Lower lobe of right lung (tissue), 2 donors: ENCODE measurements at regions not wholly inside any gene's neighbourhood (a gene's known extent, or its start where the extent isn't known, plus 50 kb on each side); places are given as distances from the start of the nearest gene placed in this dataset.

ENCODE experiments used
- ATAC-seq, 2 donors: fragments of 200-7000 bp; cut with Tn5 transposase; one replicate each; pipeline ENCODE4 v1.9.1; 2020 to 2022; ENCODE audit warnings: mild to moderate bottlenecking in 2 of 2, moderate library complexity in 2 of 2
- DNase-seq: peaks from one replicate; pipeline ENCODE4 v3.0.0-alpha.2; 2020
- H3K27ac ChIP-seq: fragments of 200-600 bp; one replicate; pipeline ENCODE4 v1.8.0; 2022
- H3K27me3 ChIP-seq: fragments of 200-600 bp; one replicate; pipeline ENCODE4 v1.8.0; 2022; ENCODE audit warnings: low read depth
- H3K36me3 ChIP-seq: fragments of 200-600 bp; one replicate; pipeline ENCODE4 v1.8.0; 2022; ENCODE audit warnings: mild to moderate bottlenecking
- H3K4me1 ChIP-seq: fragments of 200-600 bp; one replicate; pipeline ENCODE4 v1.8.0; 2022
- H3K4me3 ChIP-seq: fragments of 200-600 bp; one replicate; pipeline ENCODE4 v1.8.0; 2022; ENCODE audit warnings: mild to moderate bottlenecking
- H3K9me3 ChIP-seq: fragments of 200-600 bp; one replicate; pipeline ENCODE4 v1.8.0; 2022
- intact Hi-C: fragments of 100-400 bp; cut with DNase I; formaldehyde crosslinking; loops from one replicate; pipeline ENCODE4 v1.11.0; 2022
- TF ChIP-seq, protein P1 (sequence below): fragments of 200-600 bp; IDR thresholded peaks from one replicate; pipeline ENCODE4 v1.8.0; 2022; ENCODE audit warnings: antibody characterized with exemption, mild to moderate bottlenecking
- donor health status: DM: no; HTN: yes; CAD: no; lungs with severe emphysema.

- no peak overlapping the region for H3K4me3 ChIP-seq
- DNase-seq (no peak), ATAC-seq (no peak)
- no peak overlapping the region for H3K27ac ChIP-seq
- H3K9me3 ChIP-seq: no peaks in the 10 kb centered on the region
- no peaks in the 10 kb centered on the region for H3K27me3 ChIP-seq
- intact Hi-C loops: no loop called here
- H3K36me3 ChIP-seq: no peaks in the 10 kb centered on the region
- TF ChIP-seq, protein P1, sequence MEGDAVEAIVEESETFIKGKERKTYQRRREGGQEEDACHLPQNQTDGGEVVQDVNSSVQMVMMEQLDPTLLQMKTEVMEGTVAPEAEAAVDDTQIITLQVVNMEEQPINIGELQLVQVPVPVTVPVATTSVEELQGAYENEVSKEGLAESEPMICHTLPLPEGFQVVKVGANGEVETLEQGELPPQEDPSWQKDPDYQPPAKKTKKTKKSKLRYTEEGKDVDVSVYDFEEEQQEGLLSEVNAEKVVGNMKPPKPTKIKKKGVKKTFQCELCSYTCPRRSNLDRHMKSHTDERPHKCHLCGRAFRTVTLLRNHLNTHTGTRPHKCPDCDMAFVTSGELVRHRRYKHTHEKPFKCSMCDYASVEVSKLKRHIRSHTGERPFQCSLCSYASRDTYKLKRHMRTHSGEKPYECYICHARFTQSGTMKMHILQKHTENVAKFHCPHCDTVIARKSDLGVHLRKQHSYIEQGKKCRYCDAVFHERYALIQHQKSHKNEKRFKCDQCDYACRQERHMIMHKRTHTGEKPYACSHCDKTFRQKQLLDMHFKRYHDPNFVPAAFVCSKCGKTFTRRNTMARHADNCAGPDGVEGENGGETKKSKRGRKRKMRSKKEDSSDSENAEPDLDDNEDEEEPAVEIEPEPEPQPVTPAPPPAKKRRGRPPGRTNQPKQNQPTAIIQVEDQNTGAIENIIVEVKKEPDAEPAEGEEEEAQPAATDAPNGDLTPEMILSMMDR: no peak
- H3K4me1 ChIP-seq: no peaks in the 10 kb centered on the region
Measured at GRCh38 chr5:164071671-164072070, 566.3 kb downstream of the MAT2B start.

DNA sequence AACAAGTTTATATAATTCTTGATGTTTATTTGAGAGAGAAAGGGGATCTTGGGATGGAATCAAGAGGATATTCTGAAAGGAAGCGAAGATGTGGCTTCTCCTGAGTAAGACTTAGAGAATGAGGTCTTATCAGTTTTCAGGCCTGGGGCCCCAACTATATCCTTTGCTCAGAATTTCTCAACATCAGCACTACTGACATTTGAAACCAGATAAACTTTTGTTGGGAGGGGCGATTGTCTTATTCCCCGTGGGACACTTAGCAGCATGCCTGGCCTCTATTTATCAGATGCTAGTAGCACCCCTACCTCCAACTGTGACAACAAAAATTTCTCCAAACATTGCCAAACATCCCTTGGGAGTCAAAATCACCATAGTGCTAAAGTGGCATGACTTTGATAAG, 567.7 kb downstream of the MAT2B start:
- ATAC-seq: no peak
- H3K36me3 ChIP-seq: no peaks in the 10 kb centered on the region

GRCh38 chr5:164076556-164076955, 571.1 kb downstream of the MAT2B start:
- no peak overlapping the region for H3K27ac ChIP-seq
- H3K27me3 ChIP-seq: no peaks in the 10 kb centered on the region
- no peak for DNase-seq
- no peak for ATAC-seq
- no peaks in the 10 kb centered on the region for H3K36me3 ChIP-seq
- no peak overlapping the region for H3K4me3 ChIP-seq
- intact Hi-C loops: no loop called here
- no peaks in the 10 kb centered on the region for H3K9me3 ChIP-seq
- TF ChIP-seq, protein P1: no peak
- no peaks in the 10 kb centered on the region for H3K4me1 ChIP-seq

More for the DNA sequence above, 567.7 kb downstream of the MAT2B start:
- Histone ChIP-seq H3K9me3 (no peaks in the 10 kb centered on the region), H3K27me3 (no peaks in the 10 kb centered on the region), H3K4me1 (no peaks in the 10 kb centered on the region), H3K4me3 (no peak overlapping the region), H3K27ac (no peak overlapping the region)
- TF ChIP-seq, protein P1: no peak
- intact Hi-C loops: no loop called here
- no peak for DNase-seq

DNA sequence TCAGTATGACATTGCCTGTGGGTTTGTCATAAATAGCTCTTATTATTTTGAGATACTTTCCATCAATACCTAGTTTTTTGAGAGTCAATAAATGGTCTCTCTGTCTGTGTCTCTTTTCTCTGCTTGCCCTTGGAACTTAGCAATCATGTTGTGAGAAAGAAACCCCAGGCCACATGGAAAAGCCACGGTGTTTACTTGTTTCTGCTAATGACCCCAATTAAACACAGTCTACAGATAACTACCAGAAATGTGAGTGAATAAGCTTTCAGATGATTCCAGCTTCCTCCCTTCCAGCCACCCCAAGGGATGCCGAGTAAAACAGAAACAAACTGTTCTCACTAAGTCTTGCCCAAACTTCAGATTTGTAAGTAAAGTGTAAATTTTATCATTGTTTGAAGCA, 584.9 kb downstream of the MAT2B start:
- Histone ChIP-seq H3K4me3 (no peak overlapping the region), H3K27me3 (no peaks in the 10 kb centered on the region), H3K4me1 (no peaks in the 10 kb centered on the region), H3K9me3 (no peaks in the 10 kb centered on the region), H3K36me3 (no peaks in the 10 kb centered on the region), H3K27ac (no peak overlapping the region)
- ATAC-seq: no peak
- TF ChIP-seq, protein P1: no peak
- DNase-seq: no peak
- intact Hi-C loops: no loop called here

DNA sequence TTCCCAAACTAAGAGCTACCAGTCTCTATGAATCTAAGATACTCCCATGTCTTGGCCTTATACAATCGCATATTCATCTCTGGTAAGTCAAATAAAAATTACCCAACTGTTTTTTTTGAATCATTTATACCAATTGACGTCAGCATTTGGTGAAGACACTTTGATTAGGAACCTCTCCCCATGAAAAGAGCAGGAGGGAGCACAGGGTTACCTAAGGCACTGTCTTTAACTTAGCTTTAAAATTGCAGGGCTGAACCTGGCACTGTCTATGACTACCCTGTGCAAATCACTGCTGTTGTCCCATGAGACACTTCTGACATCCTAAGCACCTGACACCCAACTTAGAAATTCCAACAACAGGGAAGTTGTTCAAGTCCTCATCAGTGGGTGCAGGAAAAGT, 586.4 kb downstream of the MAT2B start:
- intact Hi-C loops: no loop called here
- TF ChIP-seq, protein P1: no peak
- DNase-seq (no peak), ATAC-seq (no peak)
- no peaks in the 10 kb centered on the region for H3K27me3 ChIP-seq
- no peaks in the 10 kb centered on the region for H3K9me3 ChIP-seq
- H3K36me3 ChIP-seq: no peaks in the 10 kb centered on the region
- H3K4me3 ChIP-seq: no peak overlapping the region
- no peak overlapping the region for H3K27ac ChIP-seq
- H3K4me1 ChIP-seq: no peaks in the 10 kb centered on the region

GRCh38 chr5:164094291-164094690, 588.9 kb downstream of the MAT2B start:
- TF ChIP-seq, protein P1: no peak
- Histone ChIP-seq H3K4me3 (no peak overlapping the region), H3K36me3 (no peaks in the 10 kb centered on the region), H3K27ac (no peak overlapping the region), H3K9me3 (no peaks in the 10 kb centered on the region), H3K27me3 (no peaks in the 10 kb centered on the region), H3K4me1 (no peaks in the 10 kb centered on the region)
- ATAC-seq (no peak), DNase-seq (no peak)
- intact Hi-C loops: no loop called here
